ENCODE measurements at regions not wholly inside any gene's neighbourhood (a gene's known extent, or its start where the extent isn't known, plus 50 kb on each side); places are given as distances from the start of the nearest gene placed in this dataset.

DNA sequence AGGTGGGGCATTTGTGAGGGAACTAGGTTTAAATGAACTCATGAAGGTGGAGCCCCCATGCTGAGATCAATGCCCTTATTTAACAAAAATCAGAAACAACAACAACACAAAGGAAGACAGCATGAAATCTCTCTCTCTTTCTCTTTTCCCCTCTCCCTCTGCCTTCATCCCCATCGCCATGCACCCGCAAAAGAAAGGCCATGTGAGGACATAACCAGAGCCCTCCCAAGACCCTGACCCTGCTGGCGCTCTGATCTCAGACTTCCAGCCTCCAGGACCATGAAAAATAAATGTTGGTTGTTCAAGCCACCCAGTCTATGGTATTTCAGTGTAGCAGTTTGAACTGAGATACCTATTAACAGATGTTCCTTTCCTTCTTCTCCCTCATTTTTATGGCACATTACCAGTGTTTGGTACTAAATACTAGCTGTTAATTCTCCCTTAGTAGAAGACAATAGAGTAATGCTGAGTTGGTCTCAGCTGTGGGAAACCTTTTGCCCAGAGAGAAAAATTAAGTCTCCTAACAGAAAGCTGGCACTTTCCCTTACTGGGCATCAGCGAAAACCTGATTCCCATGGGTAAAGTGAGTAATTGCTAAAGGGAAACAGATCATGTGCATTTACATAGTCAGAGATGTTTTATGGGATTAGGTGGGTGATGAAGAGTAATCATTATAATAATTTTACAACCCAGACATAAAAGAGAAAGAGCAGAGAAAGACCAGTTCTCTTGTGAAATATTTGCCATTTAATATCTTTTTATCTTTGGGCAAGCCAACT, 264.0 kb upstream of the PLEKHG7 start:
- Mint-ChIP-seq H3K27me3 (ENCODE audit: unreplicated experiment) (no peaks in the 10 kb centered on the region), H3K27ac (ENCODE audit: unreplicated experiment) (no peak overlapping the region), H3K9me3 (ENCODE audit: low read depth, unreplicated experiment) (peaks cover 2% of the 10 kb centered on the region), H3K4me3 (ENCODE audit: low read depth, unreplicated experiment) (no peak overlapping the region), H3K36me3 (ENCODE audit: insufficient read depth, unreplicated experiment) (no peaks in the 10 kb centered on the region), H3K4me1 (ENCODE audit: low read depth, unreplicated experiment) (peaks cover 24% of the 10 kb centered on the region)
- CTCF ChIA-PET = interaction anchor here (0.9 kb wide), 1 partner anchor 10 kb away, joined by 3 read pairs; no protein-coding TSS in a partner anchor
- intact Hi-C loops (cut with micrococcal nuclease; ENCODE audit: unreplicated experiment) = no loop called here
- TF ChIP-seq, protein P1, sequence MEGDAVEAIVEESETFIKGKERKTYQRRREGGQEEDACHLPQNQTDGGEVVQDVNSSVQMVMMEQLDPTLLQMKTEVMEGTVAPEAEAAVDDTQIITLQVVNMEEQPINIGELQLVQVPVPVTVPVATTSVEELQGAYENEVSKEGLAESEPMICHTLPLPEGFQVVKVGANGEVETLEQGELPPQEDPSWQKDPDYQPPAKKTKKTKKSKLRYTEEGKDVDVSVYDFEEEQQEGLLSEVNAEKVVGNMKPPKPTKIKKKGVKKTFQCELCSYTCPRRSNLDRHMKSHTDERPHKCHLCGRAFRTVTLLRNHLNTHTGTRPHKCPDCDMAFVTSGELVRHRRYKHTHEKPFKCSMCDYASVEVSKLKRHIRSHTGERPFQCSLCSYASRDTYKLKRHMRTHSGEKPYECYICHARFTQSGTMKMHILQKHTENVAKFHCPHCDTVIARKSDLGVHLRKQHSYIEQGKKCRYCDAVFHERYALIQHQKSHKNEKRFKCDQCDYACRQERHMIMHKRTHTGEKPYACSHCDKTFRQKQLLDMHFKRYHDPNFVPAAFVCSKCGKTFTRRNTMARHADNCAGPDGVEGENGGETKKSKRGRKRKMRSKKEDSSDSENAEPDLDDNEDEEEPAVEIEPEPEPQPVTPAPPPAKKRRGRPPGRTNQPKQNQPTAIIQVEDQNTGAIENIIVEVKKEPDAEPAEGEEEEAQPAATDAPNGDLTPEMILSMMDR (IDR thresholded peaks at IDR 0.05; ENCODE audit: unreplicated experiment) = no peak
- BruUV-seq (replicated peaks) = no TSS peak
- no peak for DNase-seq

DNA sequence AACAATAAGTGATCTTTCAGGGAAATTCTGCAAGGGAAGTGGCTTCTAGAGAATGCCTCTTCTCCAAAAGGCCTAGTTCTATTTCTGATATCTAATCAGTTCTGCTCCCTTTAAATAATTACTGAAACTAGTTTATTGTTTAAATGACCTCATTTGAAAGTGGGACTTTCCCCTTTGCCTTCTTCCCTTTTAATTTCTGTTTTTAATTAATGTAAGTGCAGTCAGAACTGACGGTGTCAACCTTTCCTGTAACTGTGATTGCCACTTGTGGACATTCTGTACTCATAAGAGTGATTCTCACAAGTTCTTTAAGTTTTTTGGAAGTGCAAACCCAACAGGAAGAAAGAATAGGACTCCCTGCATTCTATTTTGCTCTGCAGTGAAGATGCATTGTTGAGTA, 265.3 kb upstream of the PLEKHG7 start:
- BruUV-seq (replicated peaks) = no TSS peak
- intact Hi-C loops (cut with micrococcal nuclease; ENCODE audit: unreplicated experiment) = no loop called here
- H3K27me3 Mint-ChIP-seq (ENCODE audit: unreplicated experiment) = no peaks in the 10 kb centered on the region

DNA sequence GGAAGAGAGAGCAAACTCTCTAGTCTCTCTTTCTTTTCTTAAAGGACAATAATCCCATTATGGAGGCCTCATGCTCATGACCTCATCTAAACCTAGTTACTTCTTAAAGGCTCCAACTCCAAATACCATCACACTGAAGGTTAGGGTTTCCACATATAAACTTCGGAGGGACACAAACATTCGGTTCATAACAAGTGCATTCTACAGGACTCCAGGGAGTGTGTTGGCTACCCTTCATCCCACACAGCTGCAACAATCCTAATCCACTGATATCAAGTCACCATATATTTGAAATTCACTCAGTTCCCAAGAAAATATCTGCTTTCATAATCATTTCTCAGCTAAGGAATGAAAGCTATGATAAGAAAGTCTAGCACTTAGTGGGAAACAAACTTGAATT, 265.9 kb upstream of the PLEKHG7 start:
- H3K27ac Mint-ChIP-seq (ENCODE audit: unreplicated experiment) = no peak overlapping the region
- H3K9me3 Mint-ChIP-seq (ENCODE audit: low read depth, unreplicated experiment) = peaks cover 2% of the 10 kb centered on the region
- H3K4me3 Mint-ChIP-seq (ENCODE audit: low read depth, unreplicated experiment) = no peak overlapping the region
- CTCF ChIA-PET = no interaction called here
- TF ChIP-seq, protein P1 (IDR thresholded peaks at IDR 0.05; ENCODE audit: unreplicated experiment) = no peak
- no TSS peak for BruUV-seq (replicated peaks)
- H3K36me3 Mint-ChIP-seq (ENCODE audit: insufficient read depth, unreplicated experiment) = no peaks in the 10 kb centered on the region
- no peaks in the 10 kb centered on the region for H3K27me3 Mint-ChIP-seq (ENCODE audit: unreplicated experiment)
- H3K4me1 Mint-ChIP-seq (ENCODE audit: low read depth, unreplicated experiment) = peaks cover 9% of the 10 kb centered on the region
- DNase-seq = no peak
- intact Hi-C loops (cut with micrococcal nuclease; ENCODE audit: unreplicated experiment) = no loop called here

More for the DNA sequence above, 265.3 kb upstream of the PLEKHG7 start:
- CTCF ChIA-PET = no interaction called here
- Mint-ChIP-seq H3K9me3 (ENCODE audit: low read depth, unreplicated experiment) (peaks cover 2% of the 10 kb centered on the region), H3K36me3 (ENCODE audit: insufficient read depth, unreplicated experiment) (no peaks in the 10 kb centered on the region), H3K27ac (ENCODE audit: unreplicated experiment) (no peak overlapping the region), H3K4me1 (ENCODE audit: low read depth, unreplicated experiment) (peaks cover 12% of the 10 kb centered on the region), H3K4me3 (ENCODE audit: low read depth, unreplicated experiment) (no peak overlapping the region)
- TF ChIP-seq, protein P1 (IDR thresholded peaks at IDR 0.05; ENCODE audit: unreplicated experiment) = no peak
- DNase-seq = no peak

DNA sequence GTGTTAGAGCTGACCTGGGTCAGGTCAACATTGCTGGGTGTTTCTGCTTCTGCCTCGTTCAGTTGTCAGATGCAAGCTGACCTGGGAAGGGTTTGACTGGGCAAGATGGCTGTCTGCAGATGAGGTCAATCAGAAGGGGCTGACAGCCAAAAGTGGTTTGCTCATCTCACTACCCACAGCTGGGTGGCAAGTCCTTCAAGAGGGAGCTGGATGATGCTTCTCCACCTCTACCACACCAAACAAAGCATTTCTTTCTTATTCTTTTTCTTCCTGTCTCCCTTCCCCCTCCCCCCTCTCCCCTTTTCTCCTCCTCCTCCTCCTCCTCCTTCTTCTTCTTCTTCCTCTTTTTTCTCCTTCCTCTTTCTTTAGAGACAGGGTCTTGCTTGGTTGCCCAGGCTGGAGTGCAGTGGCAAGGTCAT, 268.2 kb upstream of the PLEKHG7 start:
- BruUV-seq (replicated peaks) = no TSS peak
- Mint-ChIP-seq H3K27me3 (ENCODE audit: unreplicated experiment) (no peaks in the 10 kb centered on the region), H3K4me1 (ENCODE audit: low read depth, unreplicated experiment) (peaks cover 6% of the 10 kb centered on the region), H3K36me3 (ENCODE audit: insufficient read depth, unreplicated experiment) (no peaks in the 10 kb centered on the region), H3K27ac (ENCODE audit: unreplicated experiment) (no peak overlapping the region), H3K9me3 (ENCODE audit: low read depth, unreplicated experiment) (peaks cover 2% of the 10 kb centered on the region), H3K4me3 (ENCODE audit: low read depth, unreplicated experiment) (no peak overlapping the region)
- CTCF ChIA-PET = interaction anchor here (0.7 kb wide), 1 partner anchor 1027 kb away, joined by 8 read pairs; no protein-coding TSS in a partner anchor
- no peak for DNase-seq
- intact Hi-C loops (cut with micrococcal nuclease; ENCODE audit: unreplicated experiment) = no loop called here
- TF ChIP-seq, protein P1 (IDR thresholded peaks at IDR 0.05; ENCODE audit: unreplicated experiment) = no peak

Data from Calu3 (cell line).